ENCODE measurements at regions not wholly inside any gene's neighbourhood (a gene's known extent, or its start where the extent isn't known, plus 50 kb on each side); places are given as distances from the start of the nearest gene placed in this dataset.

- ChIA-PET CTCF (no interaction called here), POLR2A (no interaction called here)
- TF ChIP-seq FOXA1 (IDR thresholded peaks at IDR 0.05) (no peak), ELF4 (IDR thresholded peaks at IDR 0.05) (no peak), L3MBTL2 (conservative IDR thresholded peaks at IDR 0.05) (no peak), HDGF (IDR thresholded peaks at IDR 0.05; ENCODE audit: borderline replicate concordance) (no peak)
- DNase-seq (ENCODE audit: extremely low spot score), result no peak
These were observed 393.8 kb downstream of the ZNF385D start for GRCh38 chr3:21357241-21357640.

GRCh38 chr3:21356402-21356801 lies 394.6 kb downstream of the ZNF385D start:
- ChIA-PET CTCF (no interaction called here), POLR2A (no interaction called here)
- TF ChIP-seq NFRKB (IDR thresholded peaks at IDR 0.05), result no peak
- no peak for TF ChIP-seq ZNF384 (IDR thresholded peaks at IDR 0.05)
- no peak for TF ChIP-seq BHLHE40 (IDR thresholded peaks at IDR 0.05; ENCODE audit: borderline replicate concordance)
- no peak for TF ChIP-seq ELF4 (IDR thresholded peaks at IDR 0.05)
- TF ChIP-seq CTBP1 (IDR thresholded peaks at IDR 0.05; ENCODE audit: borderline replicate concordance), result no peak
- no peak for TF ChIP-seq L3MBTL2 (conservative IDR thresholded peaks at IDR 0.05)
- TF ChIP-seq HDGF (IDR thresholded peaks at IDR 0.05; ENCODE audit: borderline replicate concordance), result no peak
- no peak for TF ChIP-seq TARDBP (IDR thresholded peaks at IDR 0.05)
- no peak for TF ChIP-seq FOXA1 (IDR thresholded peaks at IDR 0.05)
- no peak for TF ChIP-seq FOXM1 (IDR thresholded peaks at IDR 0.05; ENCODE audit: borderline replicate concordance)
- TF ChIP-seq FOXK2 (IDR thresholded peaks at IDR 0.05), result no peak
- no peak for TF ChIP-seq PKNOX1 (IDR thresholded peaks at IDR 0.05)
- TF ChIP-seq SP1 (IDR thresholded peaks at IDR 0.05), result no peak
- no peak for TF ChIP-seq SUZ12 (IDR thresholded peaks at IDR 0.05)
- TF ChIP-seq LEF1 (IDR thresholded peaks at IDR 0.05; ENCODE audit: borderline replicate concordance), result no peak
- no peak for TF ChIP-seq ARNT (IDR thresholded peaks at IDR 0.05)
- DNase-seq (ENCODE audit: extremely low spot score), result no peak

GRCh38 chr3:21345382-21345976 lies 405.5 kb downstream of the ZNF385D start:
- TF ChIP-seq SP1 (IDR thresholded peaks at IDR 0.05) (no peak), SUZ12 (IDR thresholded peaks at IDR 0.05) (no peak), FOXK2 (IDR thresholded peaks at IDR 0.05) (no peak), FOXM1 (IDR thresholded peaks at IDR 0.05; ENCODE audit: borderline replicate concordance) (no peak), L3MBTL2 (conservative IDR thresholded peaks at IDR 0.05) (no peak)
- ChIA-PET CTCF (no interaction called here), POLR2A (no interaction called here)

GRCh38 chr3:21331857-21332256 lies 419.2 kb downstream of the ZNF385D start:
- CTCF ChIA-PET, result no interaction called here

More at GRCh38 chr3:21345382-21345976, 405.5 kb downstream of the ZNF385D start:
- no peak for DNase-seq (ENCODE audit: extremely low spot score)

GRCh38 chr3:21331321-21331720 lies 419.7 kb downstream of the ZNF385D start:
- no peak for DNase-seq (ENCODE audit: extremely low spot score)
- POLR2A ChIA-PET, result no interaction called here
- no peak for TF ChIP-seq LEF1 (IDR thresholded peaks at IDR 0.05; ENCODE audit: borderline replicate concordance)
- TF ChIP-seq SUZ12 (IDR thresholded peaks at IDR 0.05), result no peak
- no peak for TF ChIP-seq PKNOX1 (IDR thresholded peaks at IDR 0.05)
- TF ChIP-seq CTBP1 (IDR thresholded peaks at IDR 0.05; ENCODE audit: borderline replicate concordance), result no peak
- TF ChIP-seq ELF4 (IDR thresholded peaks at IDR 0.05), result no peak
- no peak for TF ChIP-seq SP1 (IDR thresholded peaks at IDR 0.05)
- TF ChIP-seq FOXK2 (IDR thresholded peaks at IDR 0.05), result no peak
- TF ChIP-seq L3MBTL2 (conservative IDR thresholded peaks at IDR 0.05), result no peak
- TF ChIP-seq ARNT (IDR thresholded peaks at IDR 0.05), result no peak
- TF ChIP-seq FOXM1 (IDR thresholded peaks at IDR 0.05; ENCODE audit: borderline replicate concordance), result no peak
- TF ChIP-seq HDGF (IDR thresholded peaks at IDR 0.05; ENCODE audit: borderline replicate concordance), result no peak
- TF ChIP-seq BHLHE40 (IDR thresholded peaks at IDR 0.05; ENCODE audit: borderline replicate concordance), result no peak
- TF ChIP-seq ZNF384 (IDR thresholded peaks at IDR 0.05), result no peak
- no peak for TF ChIP-seq NFRKB (IDR thresholded peaks at IDR 0.05)
- TF ChIP-seq FOXA1 (IDR thresholded peaks at IDR 0.05), result no peak
- TF ChIP-seq TARDBP (IDR thresholded peaks at IDR 0.05), result no peak
- CTCF ChIA-PET, result no interaction called here

More at GRCh38 chr3:21331857-21332256, 419.2 kb downstream of the ZNF385D start:
- POLR2A ChIA-PET, result no interaction called here
- TF ChIP-seq CTBP1 (IDR thresholded peaks at IDR 0.05; ENCODE audit: borderline replicate concordance) (no peak), SUZ12 (IDR thresholded peaks at IDR 0.05) (no peak), ELF4 (IDR thresholded peaks at IDR 0.05) (no peak), SP1 (IDR thresholded peaks at IDR 0.05) (no peak), HDGF (IDR thresholded peaks at IDR 0.05; ENCODE audit: borderline replicate concordance) (no peak), FOXM1 (IDR thresholded peaks at IDR 0.05; ENCODE audit: borderline replicate concordance) (no peak), BHLHE40 (IDR thresholded peaks at IDR 0.05; ENCODE audit: borderline replicate concordance) (no peak), ZNF384 (IDR thresholded peaks at IDR 0.05) (no peak), TARDBP (IDR thresholded peaks at IDR 0.05) (no peak), L3MBTL2 (conservative IDR thresholded peaks at IDR 0.05) (no peak), LEF1 (IDR thresholded peaks at IDR 0.05; ENCODE audit: borderline replicate concordance) (no peak), PKNOX1 (IDR thresholded peaks at IDR 0.05) (no peak), ARNT (IDR thresholded peaks at IDR 0.05) (no peak), FOXK2 (IDR thresholded peaks at IDR 0.05) (no peak)
- DNase-seq (ENCODE audit: extremely low spot score), result no peak

GRCh38 chr3:21330293-21330692 lies 420.7 kb downstream of the ZNF385D start:
- DNase-seq (ENCODE audit: extremely low spot score), result no peak
- CTCF ChIA-PET, result no interaction called here
- POLR2A ChIA-PET, result no interaction called here
- TF ChIP-seq ELF4 (IDR thresholded peaks at IDR 0.05) (no peak), ZNF384 (IDR thresholded peaks at IDR 0.05) (no peak), L3MBTL2 (conservative IDR thresholded peaks at IDR 0.05) (no peak), NFRKB (IDR thresholded peaks at IDR 0.05) (no peak), HDGF (IDR thresholded peaks at IDR 0.05; ENCODE audit: borderline replicate concordance) (no peak), FOXK2 (IDR thresholded peaks at IDR 0.05) (no peak), PKNOX1 (IDR thresholded peaks at IDR 0.05) (no peak), LEF1 (IDR thresholded peaks at IDR 0.05; ENCODE audit: borderline replicate concordance) (no peak), BHLHE40 (IDR thresholded peaks at IDR 0.05; ENCODE audit: borderline replicate concordance) (no peak), ARNT (IDR thresholded peaks at IDR 0.05) (no peak), SUZ12 (IDR thresholded peaks at IDR 0.05) (no peak), FOXA1 (IDR thresholded peaks at IDR 0.05) (no peak), CTBP1 (IDR thresholded peaks at IDR 0.05; ENCODE audit: borderline replicate concordance) (no peak), FOXM1 (IDR thresholded peaks at IDR 0.05; ENCODE audit: borderline replicate concordance) (no peak), TARDBP (IDR thresholded peaks at IDR 0.05) (no peak), SP1 (IDR thresholded peaks at IDR 0.05) (no peak)

All from HEK293T (cell line).